ENCODE measurements at regions not wholly inside any gene's neighbourhood (a gene's known extent, or its start where the extent isn't known, plus 50 kb on each side); places are given as distances from the start of the nearest gene placed in this dataset.

GRCh38 chr7:106812027-106812643 is 52.9 kb upstream of the PIK3CG start:
- DNase-seq: peak; percentile 45

GRCh38 chr7:106813705-106814305 is 51.3 kb upstream of the PIK3CG start:
- no peak for DNase-seq

DNA sequence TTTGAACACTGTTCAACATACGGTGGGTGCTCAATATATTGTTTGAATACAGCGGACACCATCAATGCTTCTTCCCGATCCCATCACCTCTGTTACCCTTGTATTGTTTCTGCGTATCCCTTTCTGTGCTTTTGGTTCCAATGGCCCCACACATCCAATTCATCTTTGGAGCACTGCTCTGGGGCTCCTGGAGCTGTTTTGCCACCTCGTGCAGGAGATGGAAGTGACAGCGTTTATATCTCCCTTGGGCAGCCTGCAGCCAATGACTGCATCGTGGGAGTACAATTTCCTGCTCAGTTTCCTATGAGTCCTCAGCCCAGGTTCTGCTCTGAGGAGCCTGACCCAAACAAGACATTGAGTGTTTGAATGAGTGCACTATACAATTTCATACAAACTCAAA is 50.2 kb upstream of the PIK3CG start:
- no peak for DNase-seq
